ENCODE measurements at regions not wholly inside any gene's neighbourhood (a gene's known extent, or its start where the extent isn't known, plus 50 kb on each side); places are given as distances from the start of the nearest gene placed in this dataset.

DNA sequence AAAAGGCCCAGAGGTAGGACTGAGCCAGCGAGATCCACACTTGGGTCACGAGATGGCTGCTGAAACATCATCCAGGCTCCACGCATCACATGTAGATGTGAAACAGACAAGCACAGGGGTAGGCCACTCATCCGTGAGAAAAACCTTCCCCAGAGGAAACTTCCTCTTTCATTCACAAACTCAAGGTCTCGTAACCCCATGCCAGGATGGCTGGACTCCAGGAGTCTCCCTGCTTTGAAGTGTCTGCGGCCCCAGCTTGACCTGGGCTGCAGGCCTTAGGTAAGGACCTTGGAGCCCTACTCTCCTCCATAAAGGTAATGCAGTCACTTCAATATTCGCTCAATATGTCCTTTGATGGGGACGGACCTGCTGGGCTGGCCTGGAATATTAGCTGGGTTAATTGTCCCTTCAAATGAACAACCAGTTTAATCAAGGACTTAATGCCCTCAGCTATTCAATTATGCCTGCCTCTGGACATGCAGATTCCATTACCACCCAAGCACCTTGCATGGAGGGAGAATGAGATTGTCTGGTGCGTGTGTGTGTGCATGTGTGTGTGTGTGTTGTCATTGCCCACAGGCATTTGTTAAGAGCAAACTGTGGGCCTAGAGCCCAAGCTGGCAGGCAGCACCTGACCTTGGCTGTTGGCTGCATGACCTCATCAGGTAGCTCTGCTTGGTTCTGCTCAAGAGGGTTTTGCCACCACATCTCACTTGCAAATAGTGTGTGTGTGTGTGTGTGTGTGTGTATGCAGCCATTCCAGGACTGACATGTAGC, 186.9 kb upstream of the TLE3 start:
- Histone ChIP-seq H3K27ac (no peak overlapping the region), H3K4me3 (no peak overlapping the region), H3K4me1 (peaks cover 9 to 28% (median 15%) of the 10 kb centered on the region in 4 donors), H3K9me3 (no peaks in the 10 kb centered on the region), H3K27me3 (no peaks in the 10 kb centered on the region), H3K36me3 (no peaks in the 10 kb centered on the region)
- WGBS, 5 donors: 70 to 81% (median 75%) methylated on average over 9 of the region's 9 CpGs
- peak; percentile 62 to 82 for DNase-seq
- intact Hi-C loops (cut with DNase I; ENCODE audit: low total_unique reads): no loop called here
- TF ChIP-seq, protein P1, sequence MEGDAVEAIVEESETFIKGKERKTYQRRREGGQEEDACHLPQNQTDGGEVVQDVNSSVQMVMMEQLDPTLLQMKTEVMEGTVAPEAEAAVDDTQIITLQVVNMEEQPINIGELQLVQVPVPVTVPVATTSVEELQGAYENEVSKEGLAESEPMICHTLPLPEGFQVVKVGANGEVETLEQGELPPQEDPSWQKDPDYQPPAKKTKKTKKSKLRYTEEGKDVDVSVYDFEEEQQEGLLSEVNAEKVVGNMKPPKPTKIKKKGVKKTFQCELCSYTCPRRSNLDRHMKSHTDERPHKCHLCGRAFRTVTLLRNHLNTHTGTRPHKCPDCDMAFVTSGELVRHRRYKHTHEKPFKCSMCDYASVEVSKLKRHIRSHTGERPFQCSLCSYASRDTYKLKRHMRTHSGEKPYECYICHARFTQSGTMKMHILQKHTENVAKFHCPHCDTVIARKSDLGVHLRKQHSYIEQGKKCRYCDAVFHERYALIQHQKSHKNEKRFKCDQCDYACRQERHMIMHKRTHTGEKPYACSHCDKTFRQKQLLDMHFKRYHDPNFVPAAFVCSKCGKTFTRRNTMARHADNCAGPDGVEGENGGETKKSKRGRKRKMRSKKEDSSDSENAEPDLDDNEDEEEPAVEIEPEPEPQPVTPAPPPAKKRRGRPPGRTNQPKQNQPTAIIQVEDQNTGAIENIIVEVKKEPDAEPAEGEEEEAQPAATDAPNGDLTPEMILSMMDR (IDR thresholded peaks at IDR 0.05): no peak
- no peak for TF ChIP-seq POLR2AphosphoS5 (IDR thresholded peaks at IDR 0.05)
- TF ChIP-seq POLR2A (IDR thresholded peaks at IDR 0.05): no peak
- TF ChIP-seq EP300 (IDR thresholded peaks at IDR 0.05): no peak

DNA sequence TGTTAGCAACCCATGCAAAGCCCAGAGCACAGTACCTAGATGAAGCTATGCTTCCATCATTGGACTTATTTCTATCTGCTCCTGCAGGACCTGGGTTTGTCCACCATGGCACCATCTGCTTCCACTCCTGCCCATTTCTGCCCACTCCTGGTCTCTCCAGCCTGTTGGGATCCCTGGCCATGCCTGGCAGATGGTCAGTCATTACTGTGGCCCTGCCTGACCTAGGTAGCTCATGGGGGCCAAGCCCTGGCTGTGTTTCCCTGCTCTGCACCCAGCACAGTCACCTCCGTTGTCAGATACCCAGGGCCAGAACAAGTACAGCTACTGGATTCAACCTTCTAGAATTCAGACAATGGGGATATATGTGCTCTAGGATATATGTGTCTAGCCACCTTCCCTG, 185.8 kb upstream of the TLE3 start:
- no peaks in the 10 kb centered on the region for H3K9me3 ChIP-seq
- WGBS, 5 donors: 0 to 100% (median 44%) methylated on average over 1 of the region's 1 CpG
- no peak for DNase-seq
- H3K36me3 ChIP-seq: no peaks in the 10 kb centered on the region
- peaks cover 6 to 19% (median 12%) of the 10 kb centered on the region in 4 donors for H3K4me1 ChIP-seq
- intact Hi-C loops (cut with DNase I; ENCODE audit: low total_unique reads): no loop called here
- no peak overlapping the region for H3K27ac ChIP-seq
- H3K4me3 ChIP-seq: no peak overlapping the region
- no peaks in the 10 kb centered on the region for H3K27me3 ChIP-seq
- no peak for TF ChIP-seq EP300 (IDR thresholded peaks at IDR 0.05)
- TF ChIP-seq, protein P1 (IDR thresholded peaks at IDR 0.05): no peak
- TF ChIP-seq POLR2AphosphoS5 (IDR thresholded peaks at IDR 0.05): no peak
- TF ChIP-seq POLR2A (IDR thresholded peaks at IDR 0.05): no peak

DNA sequence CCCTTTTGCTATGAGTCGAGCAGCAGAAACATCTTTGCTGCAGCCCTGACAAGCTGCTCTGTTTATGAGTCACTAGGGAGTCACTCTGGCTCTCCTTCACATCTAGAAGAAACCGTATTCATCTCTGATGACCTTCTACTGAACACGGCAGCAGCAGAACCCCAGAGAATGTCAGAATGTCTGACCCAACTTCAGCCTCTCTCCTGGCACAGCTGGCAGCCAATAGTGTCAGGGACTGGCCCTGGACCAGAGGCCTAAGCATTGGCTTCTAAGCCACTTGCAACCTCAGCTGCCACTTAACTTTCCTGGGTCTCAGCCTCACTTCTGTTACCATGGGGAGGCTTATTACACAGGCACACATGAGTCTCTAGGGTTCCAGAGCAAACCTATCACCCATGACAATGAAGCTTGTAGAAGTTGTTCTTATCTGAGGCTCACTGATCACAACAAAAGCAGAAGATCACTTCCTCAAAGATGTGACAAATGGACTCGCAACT, 184.1 kb upstream of the TLE3 start:
- Histone ChIP-seq H3K4me1 (peaks cover 6 to 19% (median 12%) of the 10 kb centered on the region in 4 donors), H3K36me3 (no peaks in the 10 kb centered on the region), H3K4me3 (no peak overlapping the region), H3K27ac (peak overlapping the region in 1 of 5 donors; percentile 9), H3K9me3 (no peaks in the 10 kb centered on the region), H3K27me3 (no peaks in the 10 kb centered on the region)
- no peak for TF ChIP-seq EP300 (IDR thresholded peaks at IDR 0.05)
- no peak for TF ChIP-seq POLR2A (IDR thresholded peaks at IDR 0.05)
- TF ChIP-seq, protein P1 (IDR thresholded peaks at IDR 0.05): no peak
- TF ChIP-seq POLR2AphosphoS5 (IDR thresholded peaks at IDR 0.05): peak in 1 of 3 donors; percentile 4
- DNase-seq: no peak
- intact Hi-C loops (cut with DNase I; ENCODE audit: low total_unique reads): no loop called here
- WGBS, 5 donors: 45 to 68% (median 60%) methylated on average over 4 of the region's 4 CpGs

DNA sequence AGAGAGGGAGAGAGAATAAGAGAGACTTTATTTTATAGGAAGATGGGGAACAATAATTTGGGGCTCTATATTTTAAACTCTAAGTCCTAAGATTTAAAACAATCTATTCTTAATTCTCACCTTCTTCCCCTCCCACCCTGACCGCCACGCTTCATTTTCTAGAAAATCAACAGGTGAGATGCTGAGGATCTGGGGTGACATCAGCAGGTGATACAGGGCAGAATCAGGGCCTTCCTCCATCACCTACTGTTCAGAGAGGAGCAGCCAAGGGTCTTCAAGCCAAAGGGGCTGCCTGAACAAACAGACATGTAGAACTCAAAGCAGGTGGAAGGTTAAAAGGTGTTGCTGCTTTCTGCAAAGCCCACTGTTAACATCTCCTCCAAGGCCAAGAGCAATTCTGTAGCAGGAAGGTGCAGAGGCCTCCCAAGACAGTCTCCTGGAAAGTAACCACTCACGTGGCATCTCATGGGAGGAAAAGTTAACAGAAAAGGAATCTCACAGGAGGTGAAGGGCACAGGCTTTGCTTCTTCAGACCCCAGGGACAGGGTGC, 183.6 kb upstream of the TLE3 start:
- no peaks in the 10 kb centered on the region for H3K9me3 ChIP-seq
- intact Hi-C loops (cut with DNase I; ENCODE audit: low total_unique reads): no loop called here
- no peak overlapping the region for H3K4me3 ChIP-seq
- H3K27me3 ChIP-seq: no peaks in the 10 kb centered on the region
- WGBS, 5 donors: 83 to 93% (median 91%) methylated on average over 3 of the region's 3 CpGs
- TF ChIP-seq EP300 (IDR thresholded peaks at IDR 0.05) (no peak), POLR2AphosphoS5 (IDR thresholded peaks at IDR 0.05) (no peak), POLR2A (IDR thresholded peaks at IDR 0.05) (no peak)
- TF ChIP-seq, protein P1 (IDR thresholded peaks at IDR 0.05): no peak
- peaks cover 6 to 17% (median 10%) of the 10 kb centered on the region in 4 donors for H3K4me1 ChIP-seq
- DNase-seq: no peak
- H3K36me3 ChIP-seq: no peaks in the 10 kb centered on the region
- no peak overlapping the region for H3K27ac ChIP-seq

Data from stomach (tissue), 8 donors.